GM18907 (cell line): ENCODE measurements at regions not wholly inside any gene's neighbourhood (a gene's known extent, or its start where the extent isn't known, plus 50 kb on each side); places are given as distances from the start of the nearest gene placed in this dataset.
"Not testable (repeated sequence)": the region's sequence is repeated elsewhere in the genome, so short reads cannot be mapped to it uniquely, and the experiment has no call there.

Experiments used
- ATAC-seq: cut with Tn5 transposase; IDR thresholded peaks from one replicate; pipeline ENCODE4 v1.9.1; 2021; ENCODE audit warnings: mild to moderate bottlenecking, moderate library complexity; ENCODE audit not compliant: unreplicated experiment

DNA sequence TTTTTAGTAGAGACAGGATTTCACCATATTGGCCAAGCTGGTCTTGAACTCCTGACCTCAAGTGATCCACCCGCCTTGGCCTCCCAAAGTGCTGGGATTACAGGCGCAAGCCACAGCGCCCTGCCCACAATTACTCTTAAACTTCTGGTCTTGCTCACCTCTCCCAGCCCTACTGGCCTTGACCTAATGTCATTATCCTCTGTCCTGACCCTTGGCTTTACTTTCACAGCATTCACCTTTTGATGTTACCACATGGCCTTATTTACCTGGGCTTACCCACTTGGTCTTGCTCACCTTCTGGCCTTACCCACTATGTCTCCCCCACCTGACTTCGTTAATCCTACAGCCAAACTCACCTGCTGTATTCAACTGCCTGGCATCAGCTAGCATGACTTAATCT is 105.9 kb downstream of the IL12A start:
- no peak for ATAC-seq

DNA sequence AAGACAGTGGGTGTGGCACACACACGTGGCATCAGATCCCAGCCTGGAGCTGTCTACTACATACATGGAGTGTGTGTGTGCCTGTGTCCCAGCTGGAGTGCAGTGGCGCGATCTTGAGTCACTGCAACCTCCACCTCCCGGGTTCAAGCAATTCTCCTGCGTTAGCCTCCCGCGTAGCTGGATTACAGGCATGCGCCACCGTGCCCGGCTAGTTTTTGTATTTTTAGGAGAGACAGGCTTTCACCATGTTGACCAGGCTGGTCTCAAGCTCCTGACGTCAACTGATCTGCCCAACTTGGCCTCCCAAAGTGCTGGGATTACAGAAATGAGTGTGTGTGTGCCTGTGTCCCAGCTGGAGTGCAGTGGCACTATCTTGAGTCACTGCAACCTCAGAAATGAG is 108.8 kb downstream of the IL12A start:
- no peak for ATAC-seq

DNA sequence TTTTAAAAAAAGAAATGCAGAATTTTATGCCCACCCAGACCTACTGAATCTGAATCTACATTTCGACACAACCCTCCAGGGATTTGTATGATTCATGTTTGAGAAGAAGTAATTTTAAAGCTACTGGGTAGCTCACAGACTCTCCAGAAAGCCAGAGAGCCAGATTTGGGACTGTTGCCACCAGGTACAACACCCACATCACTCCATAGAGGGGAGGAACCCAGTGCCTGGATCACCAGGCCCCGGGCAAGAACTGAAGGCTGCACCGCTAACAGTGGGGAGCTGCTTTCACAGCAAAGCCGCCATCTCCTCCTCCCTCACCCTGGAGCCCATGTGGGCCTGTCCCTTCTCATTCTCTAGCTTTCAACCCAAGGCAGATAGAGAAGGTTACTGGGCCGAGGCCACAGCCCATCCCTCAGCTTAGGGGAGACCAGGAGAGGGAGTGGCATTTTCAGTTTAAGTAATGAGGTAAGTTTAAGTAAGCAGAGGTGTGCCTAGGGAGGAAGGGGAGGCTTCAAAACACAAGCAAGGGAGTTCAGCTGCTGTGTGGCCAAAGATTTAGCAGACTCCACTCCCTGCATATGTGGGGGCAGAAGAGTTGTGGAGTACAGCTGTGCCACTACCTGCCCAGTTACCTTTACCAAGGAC is 109.8 kb downstream of the IL12A start:
- ATAC-seq: no peak

DNA sequence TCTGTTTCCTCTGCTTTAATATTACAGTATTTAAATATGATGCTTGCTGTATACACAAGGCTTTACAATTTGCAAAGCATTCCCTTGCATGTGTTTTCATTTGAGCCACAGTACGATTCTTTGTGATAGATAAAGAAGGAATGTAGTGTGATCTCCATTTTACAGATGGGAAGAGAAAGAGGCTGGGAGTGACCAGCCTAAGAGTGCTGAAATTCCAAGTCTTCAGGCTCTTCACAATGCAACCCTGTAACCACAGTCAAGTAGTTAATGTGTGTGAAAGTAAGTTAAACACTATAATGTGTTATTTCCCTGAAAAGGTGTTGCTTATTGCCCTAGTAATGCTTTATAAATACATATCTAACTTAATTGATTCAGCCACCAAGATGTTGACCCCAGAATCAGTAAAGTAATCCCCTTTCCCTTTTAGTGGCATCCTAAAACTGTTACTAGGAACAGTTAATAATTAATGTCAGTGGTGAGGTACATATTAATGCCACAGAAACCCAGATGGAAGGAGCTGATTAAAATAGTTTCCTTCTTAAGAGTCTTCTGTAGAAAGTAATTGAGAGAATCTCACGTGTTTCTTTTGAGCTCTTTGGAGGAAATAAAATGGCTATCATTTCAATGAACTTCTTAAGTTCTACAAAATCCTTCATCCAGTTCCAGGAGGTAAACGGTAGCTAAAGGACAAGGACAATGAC is 110.4 kb downstream of the IL12A start:
- no peak for ATAC-seq

DNA sequence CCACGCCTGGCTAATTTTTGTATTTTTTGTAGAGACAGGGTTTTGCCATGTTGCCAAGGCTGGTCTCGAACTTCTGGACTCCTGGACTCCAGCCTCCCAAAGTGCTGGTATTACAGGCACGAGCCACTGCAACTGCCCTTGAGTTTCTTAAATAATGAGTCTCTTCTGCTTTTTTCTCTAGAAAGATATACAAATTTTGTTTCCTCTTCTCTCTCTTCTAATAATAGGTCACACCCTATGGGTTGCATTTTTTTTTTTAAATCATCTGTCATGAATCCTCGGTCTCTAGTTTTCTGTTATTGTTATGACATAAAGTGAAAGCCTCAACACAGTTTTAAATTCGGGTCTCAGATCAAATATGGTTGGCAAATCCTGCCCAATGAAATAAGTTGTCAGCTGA is 111.2 kb downstream of the IL12A start:
- peak; percentile 64 for ATAC-seq

DNA sequence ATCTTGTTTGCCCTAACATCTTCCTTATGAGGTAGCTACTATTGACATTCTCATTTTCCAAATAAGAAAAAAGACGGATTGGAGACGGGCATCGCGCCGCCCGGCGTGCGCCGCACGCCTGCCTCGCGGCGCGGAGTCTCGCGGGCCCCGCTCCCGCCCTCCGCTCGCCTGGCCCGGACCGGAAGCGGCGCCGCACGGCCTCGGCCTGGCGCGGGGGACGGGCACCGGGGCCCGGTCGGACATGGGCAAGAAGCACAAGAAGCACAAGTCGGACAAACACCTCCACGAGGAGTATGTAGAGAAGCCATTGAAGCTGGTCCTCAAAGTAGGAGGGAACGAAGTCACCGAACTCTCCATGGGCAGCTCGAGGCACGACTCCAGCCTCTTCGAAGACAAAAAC is 112.0 kb downstream of the IL12A start:
- ATAC-seq: no peak

DNA sequence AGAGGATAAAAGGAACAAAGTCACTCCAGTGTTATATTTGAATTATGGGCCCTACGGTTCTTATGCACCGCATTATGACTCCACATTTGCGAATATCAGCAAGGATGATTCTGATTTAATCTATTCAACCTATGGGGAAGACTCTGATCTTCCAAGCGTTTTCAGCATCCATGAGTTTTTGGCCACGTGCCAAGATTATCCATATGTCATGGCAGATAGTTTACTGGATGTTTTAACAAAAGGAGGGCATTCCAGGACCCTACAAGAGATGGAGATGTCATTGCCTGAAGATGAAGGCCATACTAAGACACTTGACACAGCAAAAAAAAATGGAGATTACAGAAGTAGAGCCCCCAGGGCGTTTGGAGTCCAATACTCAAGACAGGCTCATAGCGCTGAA is 113.4 kb downstream of the IL12A start:
- ATAC-seq: not testable (repeated sequence)

DNA sequence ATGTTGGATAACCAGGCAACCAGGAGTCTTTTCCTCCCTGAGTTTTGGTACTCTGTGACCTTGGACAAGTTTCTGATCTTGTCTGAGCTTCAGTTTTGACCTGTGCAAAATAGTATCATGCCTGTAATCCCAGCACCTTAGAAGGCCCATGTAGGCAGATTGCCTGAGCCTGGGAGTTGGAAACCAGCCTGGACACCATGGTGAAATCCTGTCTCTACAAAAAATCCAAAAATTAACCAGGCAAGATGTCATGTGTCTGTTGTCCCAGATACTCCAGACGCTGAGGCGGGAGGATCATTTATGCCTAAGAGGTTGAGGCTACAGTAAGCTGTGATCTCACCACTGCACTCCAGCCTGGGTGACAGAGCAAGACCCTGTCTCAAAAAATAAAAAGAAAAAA is 114.8 kb downstream of the IL12A start:
- ATAC-seq: no peak

DNA sequence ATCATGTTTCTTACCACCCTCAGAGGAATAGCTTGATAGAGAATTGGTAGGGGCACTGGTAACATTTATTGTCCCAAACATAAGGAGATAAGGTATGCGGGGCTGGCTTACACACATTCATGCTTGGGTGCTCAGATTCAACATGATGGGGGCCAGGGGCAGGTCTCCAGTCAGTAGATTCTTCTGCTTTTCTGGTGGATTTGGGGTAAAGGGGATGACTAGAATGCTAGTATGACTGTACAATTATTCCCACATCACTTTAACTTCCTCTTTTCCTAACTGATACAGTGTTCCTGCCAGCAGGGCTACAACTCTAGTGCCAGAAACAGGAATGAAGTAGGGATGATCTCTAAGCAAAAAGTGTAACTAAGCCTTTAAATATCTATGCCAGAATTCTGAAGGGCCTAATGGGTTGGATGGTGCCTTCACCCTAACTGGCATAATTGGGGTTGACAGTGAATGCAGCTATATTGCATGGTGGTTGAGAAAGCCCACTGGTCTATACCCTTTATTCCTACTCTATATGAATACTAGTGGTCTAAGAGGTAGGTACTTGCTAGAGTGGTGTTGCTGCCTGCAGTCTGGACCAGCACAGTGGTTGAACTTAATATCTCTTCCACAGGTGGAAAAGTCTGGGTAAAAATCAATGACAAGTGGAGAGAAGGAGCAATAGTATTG is 117.4 kb downstream of the IL12A start:
- ATAC-seq: no peak

DNA sequence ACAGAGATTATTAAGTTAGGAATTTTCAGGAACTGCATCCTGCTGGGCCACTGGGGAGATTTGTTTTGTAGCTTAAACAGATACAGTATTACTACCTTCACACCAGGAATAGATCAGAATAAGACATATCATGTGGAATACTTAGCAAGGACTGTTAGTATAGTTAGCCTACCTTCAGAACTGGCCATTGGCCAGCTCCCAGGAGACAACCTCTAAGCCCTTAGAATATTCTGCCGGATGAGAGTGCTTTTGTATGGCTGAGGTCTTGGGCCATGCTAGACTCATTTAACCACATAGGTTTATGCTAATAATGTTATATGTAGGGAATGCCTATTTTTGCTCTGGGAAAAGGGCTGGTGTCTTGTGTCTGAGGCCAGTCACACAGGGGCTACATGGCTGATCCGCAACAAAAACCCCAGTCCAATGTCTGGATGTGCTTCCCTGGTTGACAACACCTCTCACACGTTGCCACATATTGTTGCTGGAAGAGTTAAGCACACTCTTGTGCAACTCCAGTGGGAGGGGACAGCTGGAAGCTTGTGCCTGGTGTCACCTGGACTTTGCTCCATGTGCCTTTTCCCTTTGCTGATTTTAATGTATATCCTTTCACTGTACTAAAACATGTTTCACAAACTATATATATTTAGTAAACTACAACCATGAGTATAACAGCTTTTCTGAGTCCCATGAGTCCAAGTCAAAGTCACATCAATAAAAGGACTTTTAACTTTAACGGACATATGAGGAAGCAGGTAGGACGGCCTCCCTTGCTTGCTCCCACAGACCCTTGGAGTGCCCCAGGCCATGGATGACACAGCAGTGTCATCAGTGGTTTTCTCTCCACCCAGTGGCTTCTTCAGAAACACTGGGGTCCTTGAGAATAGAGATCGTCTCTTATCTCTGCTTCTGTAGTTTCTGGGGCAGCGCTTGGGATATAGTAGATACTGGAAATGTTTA is 118.0 kb upstream of the C3orf80 start:
- no peak for ATAC-seq

DNA sequence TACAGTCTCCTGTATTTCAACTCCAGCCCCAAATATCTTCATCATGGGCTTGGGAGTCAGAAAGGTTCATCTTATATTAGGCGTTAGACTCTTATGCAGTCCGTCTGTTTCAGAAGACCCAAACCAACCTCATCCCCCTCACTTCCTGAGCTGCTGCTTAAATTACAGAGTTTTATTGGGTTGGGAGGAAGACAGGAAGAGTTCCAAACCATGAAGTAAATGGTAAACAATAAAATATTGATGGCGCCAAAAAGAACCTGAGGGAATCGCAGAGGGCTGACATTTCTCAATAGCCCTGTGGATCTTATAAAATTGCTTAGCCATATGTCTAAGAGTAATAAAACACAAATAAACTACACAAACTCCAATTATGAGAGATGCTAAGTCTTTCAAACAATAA is 116.9 kb upstream of the C3orf80 start:
- no peak for ATAC-seq

DNA sequence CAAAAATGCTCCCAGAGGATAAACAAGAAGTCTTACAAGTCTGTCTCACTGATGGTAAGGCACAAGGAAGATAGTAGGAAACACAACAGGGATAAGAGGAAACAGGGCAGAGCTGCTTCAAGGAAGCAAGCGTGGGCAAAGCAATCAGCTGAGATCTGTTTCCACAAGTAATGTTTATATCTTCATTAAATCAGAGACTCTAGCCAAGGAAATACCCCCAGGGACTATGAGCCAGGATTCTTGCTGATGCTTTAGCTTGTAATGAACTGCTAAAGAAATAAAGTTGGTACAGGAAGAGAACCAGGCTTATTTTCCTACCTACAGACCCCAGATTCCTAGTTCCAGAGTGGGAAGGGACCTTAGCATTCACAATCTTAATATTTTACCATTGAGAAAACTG is 112.7 kb upstream of the C3orf80 start:
- no peak for ATAC-seq

DNA sequence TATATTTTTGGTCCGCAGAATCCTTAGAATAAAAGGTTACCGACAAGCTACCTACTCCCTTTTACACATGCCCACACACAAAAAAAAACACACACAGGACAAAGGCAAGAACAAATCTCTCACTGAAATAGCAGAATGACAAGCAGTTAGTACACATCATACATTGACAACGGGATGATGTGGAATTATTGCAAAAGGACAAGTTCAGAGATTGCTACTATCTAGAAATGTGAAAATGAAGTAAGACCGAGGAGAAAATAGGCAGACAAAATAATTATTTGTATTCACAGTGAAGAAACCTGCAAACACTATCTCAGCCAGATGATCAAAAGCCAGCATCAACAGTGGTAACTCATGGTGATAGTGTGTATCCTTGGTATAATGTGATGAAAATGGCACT is 112.2 kb upstream of the C3orf80 start:
- ATAC-seq: no peak

DNA sequence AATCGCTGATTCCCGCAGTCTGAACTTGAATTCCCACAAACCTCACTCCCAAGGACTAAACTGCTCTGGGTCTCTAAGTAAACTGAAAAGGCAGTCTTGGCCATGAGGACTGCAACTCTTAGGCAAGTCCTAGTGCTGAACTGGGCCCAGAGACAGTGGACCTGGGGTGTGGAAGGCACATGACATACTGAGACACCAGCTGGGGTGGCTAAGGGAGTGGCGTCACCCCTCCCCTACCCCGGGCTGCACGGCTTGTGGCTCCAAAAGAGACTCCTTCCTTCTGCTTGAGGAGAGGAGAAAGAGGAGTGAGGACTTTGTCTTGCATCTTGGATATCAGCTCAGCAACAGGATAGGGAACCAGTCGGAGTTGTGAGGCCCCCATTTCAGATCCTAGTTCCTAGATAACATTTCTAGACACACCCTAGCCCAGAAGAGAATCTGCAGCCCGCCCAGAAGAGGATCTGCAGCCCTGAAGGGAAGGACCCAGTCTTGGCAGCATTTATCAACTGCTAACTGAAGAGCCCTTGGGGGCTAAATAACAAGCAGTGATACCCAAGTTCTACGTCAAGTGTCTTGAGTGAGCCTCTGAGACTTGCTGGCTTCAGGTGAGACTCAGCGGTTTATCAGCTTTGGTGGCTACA is 110.7 kb upstream of the C3orf80 start:
- ATAC-seq: no peak

DNA sequence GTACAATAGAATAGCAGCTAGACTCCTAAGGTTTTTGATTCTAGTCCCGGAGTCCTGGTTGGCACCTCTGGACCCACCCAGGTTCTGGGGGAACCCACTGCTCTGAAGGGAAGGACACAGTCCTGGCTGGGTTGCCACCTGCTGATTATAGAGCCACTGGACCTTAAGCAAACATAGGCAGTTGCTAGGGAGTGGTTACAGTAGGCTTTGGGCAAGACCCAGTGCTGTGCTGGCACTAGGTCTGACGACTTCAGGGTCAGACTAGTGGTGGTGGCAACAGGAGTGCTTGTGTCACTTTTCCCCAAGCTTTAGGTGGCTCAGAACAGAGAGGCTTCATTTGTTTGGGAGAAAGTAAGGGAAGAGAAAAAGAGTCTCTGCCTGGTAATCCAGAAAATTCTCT is 109.8 kb upstream of the C3orf80 start:
- ATAC-seq: no peak

DNA sequence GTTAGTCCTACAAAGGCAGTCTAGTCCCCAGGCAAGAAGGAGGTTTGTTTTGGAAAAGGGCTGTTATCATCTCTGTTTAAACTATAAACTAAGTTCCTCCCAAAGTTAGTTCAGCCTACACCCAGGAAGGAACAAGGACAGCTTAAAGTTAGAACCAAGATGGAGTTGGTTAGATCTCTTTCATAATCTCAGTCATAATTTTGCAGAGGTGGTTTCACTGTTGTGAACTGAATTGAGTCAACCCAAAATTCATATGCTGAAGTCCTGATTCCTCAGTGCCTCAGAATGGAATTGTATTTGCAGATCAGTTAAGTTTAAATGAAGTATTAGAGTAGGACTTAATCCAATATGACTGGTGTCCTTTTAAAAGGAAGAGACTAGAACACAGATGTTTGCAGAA is 101.0 kb upstream of the C3orf80 start:
- ATAC-seq: no peak

DNA sequence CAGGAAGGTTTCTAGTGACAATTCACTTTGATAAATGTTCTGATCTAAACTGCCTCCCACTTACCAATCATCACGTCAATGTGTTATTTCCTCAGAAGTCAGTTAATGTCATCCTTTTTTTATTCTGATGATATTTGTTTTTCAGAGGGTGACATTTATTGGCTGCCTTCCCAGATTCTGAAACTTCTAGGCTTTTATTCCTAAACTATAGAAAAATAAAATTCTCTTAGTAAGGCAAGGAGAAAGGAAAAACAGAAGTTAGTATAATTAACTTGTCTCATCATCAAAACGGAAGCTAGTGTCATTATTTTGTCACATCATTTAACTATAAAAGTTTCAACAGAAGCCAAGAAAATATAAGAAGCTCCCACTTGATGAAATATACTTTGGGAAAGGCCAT is 100.0 kb upstream of the C3orf80 start:
- ATAC-seq: no peak

DNA sequence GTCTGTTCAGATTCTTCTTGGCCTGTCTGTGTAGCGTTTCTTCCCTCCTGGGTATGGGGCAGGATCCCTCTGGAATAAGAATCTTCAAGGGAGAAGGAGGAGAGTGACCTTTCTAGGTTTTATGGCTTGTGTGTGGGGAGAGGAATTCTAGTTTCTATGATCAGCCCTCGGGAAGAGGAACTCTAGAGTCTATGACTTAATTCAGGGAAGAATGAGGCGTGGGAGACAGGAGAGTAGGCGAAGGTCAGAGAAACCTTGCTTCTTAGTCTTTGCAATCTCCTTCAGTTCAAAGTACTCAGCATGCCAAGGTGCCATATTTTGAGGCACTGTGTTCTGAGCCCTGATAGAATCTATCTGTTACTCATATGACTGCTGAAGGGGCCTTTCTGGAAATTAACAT is 99.2 kb upstream of the C3orf80 start:
- no peak for ATAC-seq

DNA sequence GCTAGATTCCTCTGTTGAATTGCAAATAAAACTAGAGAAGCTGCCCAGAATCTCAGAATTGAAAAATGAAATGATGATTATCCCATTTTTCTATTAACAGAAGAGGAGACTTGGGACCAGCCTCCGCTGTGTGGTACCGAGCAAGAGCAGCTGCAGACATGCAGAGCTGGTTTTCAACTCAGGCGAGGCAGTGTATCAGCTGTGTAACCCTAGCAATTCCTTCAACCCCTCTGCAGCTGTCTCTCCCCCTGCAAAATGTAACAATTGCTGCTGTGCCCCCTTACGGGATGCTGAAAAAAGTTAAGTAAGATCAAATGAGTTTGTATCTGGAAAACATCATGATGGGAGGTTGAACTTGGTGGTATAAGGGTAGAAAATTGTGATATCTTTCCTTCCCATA is 98.5 kb upstream of the C3orf80 start:
- no peak for ATAC-seq

DNA sequence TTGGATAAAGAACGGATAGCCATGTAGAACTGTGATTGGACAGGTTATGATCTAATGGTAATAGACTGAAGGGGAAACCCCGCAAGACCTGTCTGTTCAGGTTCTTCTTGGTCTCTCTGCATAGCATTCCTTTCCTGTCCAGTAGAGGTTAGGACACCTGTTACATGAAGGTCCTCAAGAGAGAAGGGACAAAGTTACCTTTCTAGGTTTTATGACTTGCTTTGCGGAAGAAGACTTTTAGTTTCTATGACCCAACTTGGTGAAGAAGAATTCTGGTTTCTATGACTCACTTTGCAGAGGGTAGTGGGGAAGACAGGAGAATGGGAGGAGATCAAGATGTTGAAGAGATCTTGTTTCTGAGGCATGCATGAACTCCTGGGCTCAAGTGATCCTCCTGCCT is 97.9 kb upstream of the C3orf80 start:
- ATAC-seq: peak; percentile 57

DNA sequence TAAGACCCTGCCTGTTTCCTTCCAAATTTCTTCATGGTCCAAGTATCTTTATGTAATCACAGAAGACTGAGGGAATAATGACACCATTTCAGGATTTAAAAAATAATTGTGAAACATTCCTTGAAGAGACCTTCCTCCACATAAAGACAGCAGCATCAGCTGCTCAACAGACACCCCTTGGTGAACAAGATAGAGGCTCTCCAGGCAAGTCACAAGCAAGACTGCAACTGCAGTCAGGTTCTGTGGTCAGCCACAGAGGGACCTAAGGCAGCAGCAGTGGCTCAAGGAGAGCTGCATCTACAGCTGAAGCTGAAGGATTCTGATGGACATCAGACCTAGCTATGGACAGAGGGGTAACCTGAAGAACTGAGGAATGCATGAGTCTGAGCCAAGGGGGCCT is 97.2 kb upstream of the C3orf80 start:
- ATAC-seq: no peak
